Retinal pigment epithelial cell (primary cell): ENCODE measurements at regions not wholly inside any gene's neighbourhood (a gene's known extent, or its start where the extent isn't known, plus 50 kb on each side); places are given as distances from the start of the nearest gene placed in this dataset.

Experiments used
- DNase-seq: peaks from one replicate; pipeline ENCODE4 v3.0.0-alpha.2; 2010; ENCODE audit warnings: low read depth
- H3K4me3 ChIP-seq: 2 replicates; pipeline ENCODE4 v1.5.1; 2011; ENCODE audit warnings: mild to moderate bottlenecking, low read length, control low read depth, moderate library complexity
- CTCF ChIP-seq: conservative IDR thresholded peaks from 2 replicates; pipeline ENCODE4 v1.5.1; 2011; ENCODE audit warnings: low read depth, low read length, control low read depth, inconsistent platforms

- no peak for TF ChIP-seq CTCF
- no peak for DNase-seq
- H3K4me3 ChIP-seq: no peak overlapping the region
Observed at GRCh38 chr12:88650715-88651114, 70.4 kb upstream of the KITLG start.

- no peak for TF ChIP-seq CTCF
- no peak for DNase-seq
- no peak overlapping the region for H3K4me3 ChIP-seq
Observed at GRCh38 chr12:88648625-88649024, 68.4 kb upstream of the KITLG start.

- H3K4me3 ChIP-seq: no peak overlapping the region
- no peak for DNase-seq
- no peak for TF ChIP-seq CTCF
Observed at GRCh38 chr12:88646824-88647223, 66.6 kb upstream of the KITLG start.

- H3K4me3 ChIP-seq: no peak overlapping the region
- TF ChIP-seq CTCF: no peak
- DNase-seq: no peak
Observed at GRCh38 chr12:88645816-88646215, 65.5 kb upstream of the KITLG start.

GRCh38 chr12:88644946-88645702 is 64.9 kb upstream of the KITLG start:
- H3K4me3 ChIP-seq: no peak overlapping the region
- no peak for DNase-seq
- TF ChIP-seq CTCF: no peak

- no peak for TF ChIP-seq CTCF
- H3K4me3 ChIP-seq: no peak overlapping the region
- DNase-seq: no peak
Observed at GRCh38 chr12:88643685-88644084, 63.4 kb upstream of the KITLG start.

- TF ChIP-seq CTCF: no peak
- no peak overlapping the region for H3K4me3 ChIP-seq
Observed at GRCh38 chr12:88642675-88643431, 62.6 kb upstream of the KITLG start.

More at GRCh38 chr12:88642675-88643431, 62.6 kb upstream of the KITLG start:
- DNase-seq: no peak
